ENCODE measurements at regions not wholly inside any gene's neighbourhood (a gene's known extent, or its start where the extent isn't known, plus 50 kb on each side); places are given as distances from the start of the nearest gene placed in this dataset.

DNA sequence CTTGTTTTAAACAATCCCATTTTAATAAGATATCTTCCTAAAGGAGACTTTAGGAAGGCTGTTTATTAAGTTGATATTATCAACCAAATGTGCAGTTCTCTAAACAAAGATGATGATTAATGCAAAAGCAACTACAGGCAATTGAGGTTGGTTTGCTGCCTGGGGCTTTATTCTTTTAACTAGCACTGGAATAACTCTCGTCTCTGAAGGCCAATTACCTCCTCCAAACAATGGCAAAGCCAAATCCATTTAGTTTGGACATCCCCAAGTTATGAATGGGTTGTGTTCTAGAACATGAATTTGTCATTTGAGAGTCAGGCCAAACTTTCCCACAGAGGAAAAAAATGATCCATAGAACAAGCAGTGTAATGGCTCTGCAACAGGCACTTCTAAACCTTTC lies 114.1 kb downstream of the SLC16A9 start:
- DNase-seq: no peak

DNA sequence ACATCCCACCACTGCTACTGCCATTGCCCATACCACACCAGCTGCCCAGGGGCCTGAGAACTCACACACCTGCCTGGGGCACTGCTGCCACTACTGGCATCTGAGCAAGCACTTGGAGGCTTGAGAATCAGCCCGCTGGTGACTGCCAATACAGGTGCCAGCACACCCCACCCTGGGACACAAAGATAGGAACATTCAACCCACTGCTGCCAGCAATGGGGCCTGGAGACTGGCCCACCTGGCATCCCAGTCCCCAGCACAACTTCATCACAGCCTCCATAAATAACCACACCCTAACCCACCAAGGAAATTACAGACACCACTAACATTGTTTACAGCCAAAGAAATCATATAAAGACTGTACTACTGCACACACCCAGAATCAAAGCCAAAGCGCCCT lies 115.9 kb downstream of the SLC16A9 start:
- no peak for DNase-seq

DNA sequence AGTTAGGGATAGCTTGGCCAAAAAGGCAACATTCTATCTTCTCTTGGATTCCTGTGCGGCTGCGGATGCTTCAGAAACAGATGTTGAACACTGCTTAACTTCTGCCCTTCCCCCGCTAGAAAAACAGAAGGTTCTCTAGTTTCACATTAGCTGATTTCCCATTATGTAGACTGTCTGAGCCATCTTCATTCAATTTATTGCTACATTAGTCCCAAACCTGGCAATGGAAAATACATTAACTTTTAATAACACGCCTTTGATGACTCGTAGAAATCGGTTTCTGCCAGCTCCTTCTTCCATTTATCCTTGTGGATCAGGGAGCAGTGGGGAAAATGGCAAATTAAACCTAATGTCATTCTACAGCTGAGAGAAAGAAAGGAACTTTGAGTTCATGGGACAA lies 119.9 kb downstream of the SLC16A9 start:
- DNase-seq: no peak

DNA sequence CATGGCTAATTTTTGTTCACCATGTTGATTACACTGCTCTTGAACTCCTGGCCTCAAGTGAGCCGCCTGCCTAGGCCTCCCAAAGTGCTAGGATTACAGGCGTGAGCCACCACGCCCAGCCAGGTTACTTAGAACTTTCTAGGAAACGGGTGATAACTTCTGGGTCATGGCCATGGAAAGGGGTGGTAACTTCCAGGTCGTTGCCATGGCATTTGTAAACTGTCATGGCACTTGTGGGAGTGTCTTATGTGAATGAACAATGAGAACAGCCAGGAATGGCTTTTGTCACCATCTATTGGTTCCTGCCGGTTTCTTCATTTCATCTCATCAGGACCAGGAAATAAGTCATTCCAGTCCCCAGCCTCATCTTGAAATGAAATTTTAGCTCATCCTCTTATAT lies 120.9 kb downstream of the SLC16A9 start:
- DNase-seq: no peak

DNA sequence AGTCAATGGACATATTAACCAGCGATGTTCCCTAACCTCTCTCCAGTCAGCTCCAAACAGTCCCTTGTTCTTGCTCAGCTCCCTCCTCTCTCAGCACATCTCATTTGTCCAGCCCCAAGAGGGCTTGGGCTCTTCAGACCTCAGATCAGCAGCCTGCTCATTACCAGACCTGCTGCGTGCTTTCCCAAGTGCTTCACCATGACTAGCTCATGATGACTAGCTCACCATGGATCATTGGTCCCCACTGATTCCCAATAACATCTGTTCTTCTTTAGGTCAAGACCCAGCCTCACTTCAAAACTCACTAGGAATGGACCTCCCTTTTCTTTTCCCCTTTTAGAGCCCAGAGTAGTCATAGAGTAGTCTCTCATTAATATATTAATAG lies 121.9 kb downstream of the SLC16A9 start:
- no peak for DNase-seq

DNA sequence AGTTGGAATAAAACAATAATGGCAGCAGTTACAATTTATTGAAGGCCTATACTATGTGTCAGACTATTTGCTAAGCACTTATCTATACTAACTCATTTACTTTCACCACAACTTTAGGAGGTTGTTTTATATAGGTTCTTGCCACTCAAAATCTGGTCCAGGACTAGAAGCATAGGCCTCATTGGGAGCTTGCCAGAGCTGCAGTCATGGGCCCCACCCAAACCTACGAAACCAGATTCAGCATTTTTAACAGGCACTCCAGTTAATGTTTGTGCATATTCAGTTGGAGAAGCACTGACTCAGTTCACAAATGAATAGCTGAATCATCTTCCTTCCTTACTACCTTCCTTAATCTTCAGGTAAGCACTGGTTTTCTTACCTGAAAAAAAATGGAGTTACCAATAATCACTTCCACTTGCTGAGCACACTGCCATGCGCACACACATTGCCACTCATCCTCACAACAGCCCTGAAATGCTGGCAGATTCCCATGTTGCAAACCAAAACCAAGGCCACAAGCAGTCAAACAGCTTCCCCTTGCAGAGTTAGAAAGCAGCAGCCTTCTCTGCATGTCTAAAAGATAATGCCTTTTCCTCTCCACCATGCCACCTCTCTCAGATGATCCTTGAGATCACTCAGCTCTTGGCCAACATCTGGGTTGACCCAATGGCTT lies 122.4 kb downstream of the SLC16A9 start:
- DNase-seq: no peak

DNA sequence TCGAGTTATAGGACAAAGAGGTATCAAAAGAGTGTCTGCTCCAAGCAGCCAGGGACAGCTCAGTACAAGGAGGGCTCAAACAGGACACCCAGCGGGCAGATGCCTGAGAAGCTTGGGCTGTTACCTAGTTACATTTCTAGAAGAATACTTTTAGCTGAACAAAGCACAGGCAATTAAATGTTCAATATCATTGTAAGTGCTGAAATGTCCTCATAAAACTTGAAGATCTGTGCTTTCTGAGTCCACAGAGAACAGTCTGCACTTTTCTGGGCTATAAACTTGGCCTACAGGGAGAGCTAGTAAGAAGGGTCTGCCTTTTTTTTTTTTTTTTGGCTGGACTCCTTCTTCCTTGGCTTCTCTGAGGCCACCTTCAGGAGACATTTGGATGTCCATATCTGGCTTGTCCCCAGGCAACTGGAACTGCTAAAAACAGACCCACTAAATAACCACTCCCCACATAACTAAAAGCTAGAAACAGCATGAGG lies 123.2 kb downstream of the SLC16A9 start:
- no peak for DNase-seq

DNA sequence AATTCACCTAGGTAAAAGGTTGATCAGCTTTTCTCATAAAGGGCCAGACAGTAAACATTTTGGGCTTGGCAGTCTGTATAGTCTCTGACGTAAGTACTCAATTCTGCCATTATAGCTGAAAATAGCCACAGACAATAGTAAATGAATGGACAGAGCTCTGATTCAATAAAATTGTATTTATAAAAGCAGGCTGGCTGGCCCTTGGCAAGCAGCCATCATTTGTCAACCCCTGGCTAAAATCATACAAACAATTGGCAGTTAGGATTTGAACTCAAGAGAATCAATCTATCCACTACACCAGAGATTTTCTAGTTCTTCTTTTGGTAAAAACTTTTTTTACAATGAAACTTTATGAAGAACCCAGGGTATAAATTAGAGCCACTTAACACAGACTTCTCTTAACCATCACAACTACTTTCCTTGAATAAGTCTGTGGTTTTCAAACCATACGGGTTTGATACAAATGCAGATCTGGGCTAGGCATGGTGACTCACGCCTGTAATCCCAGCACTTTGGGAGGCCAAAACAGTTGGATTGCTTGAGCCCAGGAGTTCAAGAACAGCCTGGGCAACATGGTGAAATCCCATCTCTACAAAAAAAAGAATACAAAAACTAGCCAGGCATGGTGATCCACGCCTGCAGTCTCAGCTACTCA lies 124.5 kb downstream of the SLC16A9 start:
- DNase-seq: peak; percentile 44

DNA sequence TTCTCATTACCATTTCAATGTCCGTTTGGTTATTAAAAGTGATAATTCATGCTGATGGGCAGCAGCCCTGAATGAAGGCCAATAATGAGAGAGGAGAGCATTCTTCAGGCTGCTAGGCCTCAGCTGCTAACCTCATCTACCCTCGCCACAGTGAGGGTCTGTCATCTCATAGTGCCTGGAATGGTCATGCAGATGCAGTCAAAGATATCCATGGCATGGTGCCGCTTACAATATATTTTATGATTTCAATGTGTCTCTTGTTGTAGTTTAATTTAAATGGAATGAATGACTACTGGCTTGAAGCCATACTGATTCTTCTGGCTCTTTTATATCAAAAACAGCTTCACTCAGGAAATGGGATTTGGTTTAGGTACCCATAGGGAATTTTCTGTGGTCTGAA lies 126.9 kb downstream of the SLC16A9 start:
- peak; percentile 18 for DNase-seq

DNA sequence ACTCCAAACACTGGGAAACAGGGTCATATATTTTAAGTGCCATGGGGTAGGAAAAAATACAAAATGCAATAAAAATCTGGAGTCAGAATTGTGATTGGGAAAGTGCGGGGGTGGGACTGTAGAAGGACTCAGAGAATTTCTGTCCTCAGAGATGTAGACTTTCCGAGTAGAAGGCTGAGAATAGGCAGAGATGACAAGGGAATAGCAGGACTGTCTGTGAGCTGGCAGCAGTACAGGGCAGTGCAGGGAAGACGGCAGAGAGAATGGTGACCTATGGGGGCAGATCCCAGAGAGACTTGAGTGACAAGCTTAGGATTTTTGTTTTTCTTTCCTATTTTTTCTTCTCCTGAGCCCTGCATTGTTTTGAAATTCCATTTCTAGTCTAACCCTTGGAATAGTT lies 127.6 kb downstream of the SLC16A9 start:
- DNase-seq: no peak

DNA sequence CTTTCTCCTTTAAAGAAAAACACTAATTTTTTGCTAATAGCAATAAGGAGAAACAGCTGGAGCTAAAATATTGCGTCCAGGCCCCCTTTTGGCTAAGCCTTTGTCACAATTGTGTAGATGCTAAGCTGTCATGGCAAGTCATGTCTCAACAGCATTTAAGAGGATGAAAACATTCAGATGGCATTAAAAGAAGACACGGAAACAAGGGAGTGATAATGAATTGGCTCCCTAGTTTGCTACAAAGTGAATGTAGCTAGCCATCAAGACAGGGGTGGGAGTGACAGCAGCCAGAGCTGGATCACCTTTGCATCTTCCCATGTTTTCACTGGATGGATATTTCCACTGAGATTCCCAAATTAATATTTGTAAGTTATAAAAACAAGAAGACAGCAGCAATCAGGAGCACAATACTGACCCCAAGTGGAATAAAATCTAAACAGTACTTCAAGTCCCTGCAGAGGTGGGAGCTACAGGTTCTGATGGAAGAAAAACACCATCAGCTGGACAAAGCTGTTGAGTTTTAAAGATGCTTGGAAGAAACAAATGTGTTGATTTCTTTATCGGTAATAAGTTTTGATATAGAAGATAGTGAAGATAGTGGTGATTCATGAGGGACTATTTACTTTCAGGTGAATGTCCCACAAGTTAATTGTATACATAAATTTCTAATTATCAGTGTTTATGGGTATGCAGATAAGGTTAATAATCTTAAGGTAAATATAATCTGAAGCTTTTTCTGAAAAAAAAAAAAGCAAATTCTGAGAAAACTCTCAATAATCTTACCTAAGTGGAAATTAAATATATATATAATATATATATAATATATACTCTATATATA lies 129.4 kb downstream of the SLC16A9 start:
- DNase-seq: peak; percentile 45

DNA sequence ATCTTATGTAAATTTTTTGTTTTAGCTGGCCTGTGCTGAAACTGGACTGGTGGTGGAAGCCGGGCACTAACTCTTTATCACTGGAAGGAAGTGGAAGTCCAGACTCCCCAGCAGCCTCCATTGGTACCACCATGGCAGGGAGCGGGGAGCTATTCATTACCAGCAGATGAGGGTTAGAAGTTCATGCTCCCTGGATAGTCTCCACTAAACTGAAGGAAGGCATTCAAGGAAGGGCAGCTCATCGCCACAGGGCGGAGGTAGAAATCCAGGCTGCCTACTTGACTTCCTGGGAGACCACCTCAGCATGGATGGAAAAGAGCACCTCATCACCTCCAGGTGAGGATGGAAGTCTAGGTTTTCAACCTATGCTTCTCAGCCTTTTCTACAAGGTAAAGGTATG lies 130.9 kb downstream of the SLC16A9 start:
- DNase-seq: no peak

DNA sequence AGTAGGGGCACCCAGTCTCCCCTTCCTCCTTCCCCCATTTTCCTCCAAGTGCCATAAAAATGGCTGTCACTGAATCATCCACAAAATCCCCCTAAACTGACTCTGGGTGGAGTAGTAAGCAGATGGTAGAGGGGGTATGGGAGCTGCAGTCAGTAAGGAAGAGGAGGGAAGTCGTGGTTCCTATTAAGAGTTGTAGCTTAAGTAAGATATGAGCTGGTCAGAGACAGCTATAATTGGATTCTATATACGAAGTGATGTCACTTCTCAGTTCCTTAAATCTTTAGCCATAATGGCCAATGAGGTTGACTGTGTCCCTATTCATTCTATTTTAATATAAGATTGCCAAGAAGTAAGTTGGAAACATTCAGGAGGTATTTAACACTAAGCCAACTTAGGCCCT lies 131.7 kb downstream of the SLC16A9 start:
- DNase-seq: no peak

DNA sequence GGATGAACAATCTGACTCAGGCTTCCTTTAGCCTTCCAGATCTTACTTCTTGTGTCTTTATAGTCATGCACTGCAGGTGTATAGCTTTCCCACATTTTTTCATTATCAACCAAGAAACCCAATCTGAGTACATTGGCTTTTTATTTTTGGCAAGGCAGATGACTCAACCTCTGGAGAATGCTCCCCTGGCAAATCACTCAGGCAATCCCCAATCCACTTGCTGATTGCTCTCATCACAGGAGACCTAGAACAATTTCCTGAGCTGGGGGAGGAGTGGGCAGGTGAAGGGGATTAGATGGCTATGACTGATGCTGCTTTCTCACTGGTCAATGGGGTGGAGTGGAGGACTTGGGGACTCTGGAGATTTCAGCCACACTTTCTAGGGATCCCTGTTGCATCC lies 134.4 kb downstream of the SLC16A9 start:
- peak; percentile 16 for DNase-seq

DNA sequence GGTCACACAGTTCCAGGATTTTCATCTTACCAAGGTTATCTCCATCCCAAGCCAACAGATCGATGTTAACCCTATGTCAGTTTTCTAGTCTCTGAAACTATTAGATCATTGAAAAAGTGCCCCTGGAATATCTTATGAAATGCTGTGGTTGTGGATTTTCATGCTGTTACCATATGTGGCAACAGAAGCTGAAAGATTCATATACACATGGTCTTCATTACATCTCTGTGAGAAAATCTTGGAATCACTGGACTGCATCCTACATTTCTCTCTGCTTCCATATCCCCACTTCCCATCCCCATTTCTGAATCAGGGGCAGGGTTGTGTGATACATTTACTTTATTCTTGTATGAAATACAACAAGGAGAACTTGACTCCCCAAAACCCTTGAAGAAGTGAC lies 146.1 kb downstream of the SLC16A9 start:
- DNase-seq: peak; percentile 58

DNA sequence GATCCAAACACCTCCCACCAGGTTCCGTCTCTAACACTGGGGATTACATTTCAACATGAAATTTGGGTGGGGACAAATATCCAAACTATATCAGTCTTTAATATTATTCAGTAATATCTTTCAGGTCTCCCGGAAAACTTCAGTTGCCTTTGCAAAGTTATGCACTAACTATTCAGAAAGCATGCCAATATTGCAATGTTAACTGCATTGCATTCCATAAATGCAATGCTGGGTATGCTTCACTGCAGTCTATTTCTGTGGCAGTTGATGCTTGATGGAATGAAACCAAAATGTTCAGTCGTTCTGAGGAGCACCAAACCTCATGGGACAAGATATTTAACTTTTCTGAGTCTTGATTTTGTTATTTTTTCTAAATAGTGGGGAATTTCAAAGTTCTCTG lies 147.5 kb downstream of the SLC16A9 start:
- peak; percentile 28 for DNase-seq

DNA sequence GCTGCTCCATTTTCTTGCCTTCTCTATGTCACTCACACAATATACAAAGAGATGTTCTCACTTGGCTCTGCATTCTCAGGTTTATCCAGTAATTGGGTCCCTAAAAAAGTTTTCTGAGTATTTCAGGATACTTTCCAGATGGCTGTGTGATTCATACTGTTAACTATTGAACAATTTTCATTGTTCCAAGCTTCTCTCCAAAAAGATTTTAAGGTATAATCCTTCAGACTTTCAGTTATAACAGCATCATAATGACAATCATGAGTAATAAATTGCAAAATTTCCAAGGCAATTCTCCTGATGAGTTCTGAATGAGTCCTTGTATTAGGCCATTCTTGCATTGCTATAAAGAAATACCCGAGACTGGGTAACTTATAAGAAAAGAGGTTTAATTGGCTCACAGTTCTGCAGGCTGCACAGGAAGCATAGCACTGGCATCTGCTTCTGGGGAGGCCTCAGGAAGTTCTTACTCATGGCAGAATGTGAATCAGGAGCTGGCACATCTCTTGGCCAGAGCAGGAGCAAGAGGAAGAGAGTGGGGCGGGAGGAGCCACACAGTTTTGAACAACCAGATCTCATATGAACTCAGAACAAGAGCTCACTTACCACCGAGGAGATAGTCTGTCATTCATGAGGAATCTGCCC lies 148.1 kb downstream of the SLC16A9 start:
- peak; percentile 65 for DNase-seq

DNA sequence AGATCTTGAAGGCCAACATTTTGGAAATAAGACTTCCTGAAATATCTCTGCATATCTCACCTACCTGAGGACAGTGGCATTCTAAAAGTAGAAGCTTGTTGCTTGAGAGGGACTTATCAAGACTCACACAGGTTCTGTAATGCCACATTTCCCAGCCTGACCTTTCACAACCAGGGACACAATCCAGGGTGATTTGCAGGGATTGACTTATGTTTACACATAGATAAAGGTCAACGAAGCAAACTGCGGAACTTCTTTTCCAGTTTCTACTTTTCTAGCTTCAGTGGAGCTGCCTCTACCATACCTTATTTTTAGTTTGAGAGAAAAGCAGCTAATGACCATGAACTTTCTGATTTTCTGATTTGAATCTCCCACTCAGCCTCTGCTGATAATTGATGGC lies 148.7 kb downstream of the SLC16A9 start:
- no peak for DNase-seq

DNA sequence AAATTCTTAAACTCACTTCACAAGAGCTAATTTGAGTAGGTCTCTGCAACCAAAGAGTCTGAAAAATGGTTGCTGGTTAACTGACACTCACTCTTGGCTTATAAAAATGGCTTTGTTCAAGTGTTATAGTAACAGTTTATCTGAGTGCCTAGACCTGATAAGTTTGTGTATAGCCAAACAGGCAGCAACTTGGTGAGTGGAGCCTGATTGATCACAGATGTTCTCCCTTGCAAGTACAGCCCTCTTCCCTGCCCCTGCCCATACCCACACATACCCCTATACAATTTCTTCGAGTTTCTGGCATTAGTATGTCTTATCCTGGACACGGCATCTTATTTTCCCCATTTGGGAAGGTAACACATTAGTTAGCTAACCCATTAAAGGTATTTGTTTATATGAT lies 149.5 kb downstream of the SLC16A9 start:
- no peak for DNase-seq

DNA sequence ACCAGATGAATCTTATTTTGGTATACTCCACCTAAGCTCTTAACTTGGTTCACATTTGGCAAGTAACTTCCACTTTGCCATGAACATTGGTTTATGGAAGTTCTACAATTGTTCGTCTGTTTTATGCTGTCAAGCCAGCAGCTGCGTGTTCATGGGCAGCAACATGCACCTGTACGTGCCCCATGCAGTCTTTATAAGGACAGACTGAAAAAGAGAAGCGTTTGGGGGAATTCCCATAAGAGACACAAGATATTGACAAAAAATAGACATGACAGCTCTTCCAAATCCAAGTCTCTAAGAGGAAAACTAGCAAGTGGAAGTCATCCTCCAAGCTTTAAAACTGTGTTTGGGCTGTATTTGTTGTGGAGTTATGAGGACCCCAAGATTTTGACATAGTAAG lies 151.6 kb downstream of the SLC16A9 start:
- no peak for DNase-seq

DNA sequence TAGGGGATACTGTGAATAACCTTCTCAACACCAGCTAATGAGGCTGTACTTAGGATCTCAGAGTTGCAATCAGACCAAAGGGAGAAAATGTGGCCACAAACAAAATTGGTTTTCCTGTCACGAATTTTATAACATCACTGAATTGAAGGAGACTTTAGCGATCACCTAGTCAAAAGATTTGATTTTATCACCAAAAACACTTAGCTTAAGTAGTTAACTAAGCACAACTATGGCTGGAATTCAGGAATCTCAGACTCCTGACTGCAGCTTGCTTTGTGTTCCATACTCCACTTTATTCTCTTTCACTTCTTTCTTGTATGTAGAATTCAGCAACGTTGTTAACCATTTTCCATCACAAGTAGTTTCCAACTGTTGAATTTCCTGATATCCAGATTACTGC lies 152.0 kb downstream of the SLC16A9 start:
- DNase-seq: no peak

DNA sequence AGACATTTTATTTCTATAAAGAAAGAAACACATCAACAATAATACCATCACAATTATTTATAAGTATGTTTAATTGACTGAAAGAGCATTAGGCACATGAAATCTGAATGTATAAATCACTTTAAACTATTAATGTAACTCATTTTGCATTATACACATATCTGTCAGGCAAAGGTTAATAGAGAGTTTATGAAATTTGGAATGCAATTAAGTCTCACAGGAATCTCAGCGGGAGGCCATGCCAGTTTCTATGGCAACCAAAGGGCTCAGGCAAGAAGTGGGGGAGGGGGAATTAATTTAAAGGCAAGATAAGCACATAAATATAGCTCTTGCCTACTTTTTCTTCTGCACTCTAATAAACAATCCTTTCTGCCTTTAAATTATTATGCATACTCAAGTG lies 152.6 kb downstream of the SLC16A9 start:
- DNase-seq: peak; percentile 57

DNA sequence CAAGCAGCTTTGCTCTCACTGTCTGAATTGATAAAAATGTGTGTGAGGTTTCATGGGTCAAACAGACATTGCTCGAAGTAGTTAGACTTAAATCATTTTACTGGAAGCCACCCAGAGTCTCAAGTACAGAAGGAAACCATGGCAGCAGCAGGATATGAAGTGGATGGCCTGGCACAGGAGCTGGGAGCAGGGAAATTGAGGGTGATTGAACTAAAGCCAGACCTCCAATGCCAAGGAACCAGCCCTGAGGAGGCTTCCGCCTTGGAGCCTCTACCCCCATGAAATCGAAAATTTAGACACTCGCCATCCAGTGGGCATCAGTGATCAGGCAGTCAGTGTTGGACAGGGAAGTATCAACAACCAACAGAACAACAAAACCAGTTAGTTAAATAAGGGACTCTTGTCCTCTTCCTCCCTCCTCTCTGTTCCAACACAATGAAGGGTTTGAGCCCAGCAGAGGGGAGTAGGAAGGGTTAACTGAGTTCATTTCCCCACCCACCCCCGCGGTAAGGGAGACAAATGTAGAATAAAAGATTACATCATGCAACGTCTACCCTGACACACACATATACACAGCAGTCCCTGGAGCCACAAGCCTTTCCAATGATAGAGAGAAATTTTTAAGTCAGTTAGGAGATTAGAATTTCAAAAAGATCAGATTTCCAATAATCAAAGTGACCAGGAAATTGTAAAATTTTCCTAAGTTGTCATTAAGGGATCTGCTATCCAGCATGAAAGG lies 156.3 kb downstream of the SLC16A9 start:
- DNase-seq: no peak

Measured in fibroblast of skin of right biceps (primary cell).